HCT116 (cell line): ENCODE measurements at regions not wholly inside any gene's neighbourhood (a gene's known extent, or its start where the extent isn't known, plus 50 kb on each side); places are given as distances from the start of the nearest gene placed in this dataset.

Experiments
- ATAC-seq: fragments of 200-7000 bp; cut with Tn5 transposase; 2 replicates; pipeline ENCODE4 v1.9.1; 2020; ENCODE audit warnings: mild to moderate bottlenecking, moderate library complexity
- BruUV-seq: library from RNA; stranded (reverse); fragments of 400-500 nt; replicated peaks from 2 replicates; lab custom pipeline; 2021; lab: Mats Ljungman, UMichigan
- CTCF ChIA-PET: fragments of 300-600 bp; sonication (Branson Sonifier 250); formaldehyde crosslinking; loops from one replicate; lab custom pipeline; 2021; ENCODE audit warnings: antibody characterized with exemption; lab: Charles Lee
- POLR2A ChIA-PET: fragments of 300-600, 350-600 bp; sonication (Branson Sonifier 250); formaldehyde crosslinking; loops from one replicate; lab custom pipeline; 2021; ENCODE audit warnings: antibody characterized with exemption; lab: Charles Lee
- RAD21 ChIA-PET, 2 experiments: fragments of 300-600 bp; sonication (Branson Sonifier 250); formaldehyde crosslinking; loops; one replicate each; lab custom pipeline; 2023; ENCODE audit warnings: low total read pairs in 2 of 2; ENCODE audit not compliant: uncharacterized antibody in 2 of 2, unreplicated experiment in 2 of 2, low non-redundant PET in 1 of 2; lab: Charles Lee
- DNase-seq: peaks from one replicate; pipeline ENCODE4 v3.0.0-alpha.2; 2010; ENCODE audit warnings: low read depth, low spot score
- H2AFZ ChIP-seq: fragments of 200-600 bp; shearing (Covaris generic), sonication (generic); 2 replicates; pipeline ENCODE4 v1.6.1; 2017; ENCODE audit warnings: low read depth, mixed run types, mixed read lengths, antibody characterized with exemption, low read length; ENCODE audit not compliant: poor library complexity, severe bottlenecking
- H3K27ac ChIP-seq: 2 replicates; pipeline ENCODE4 v1.5.1; 2012; ENCODE audit warnings: low read depth, low read length
- H3K27me3 ChIP-seq: fragments of 200-600 bp; sonication (generic); 2 replicates; pipeline ENCODE4 v1.6.1; 2016; ENCODE audit warnings: mixed run types, low read length, mixed read lengths; ENCODE audit not compliant: insufficient read depth
- H3K36me3 ChIP-seq, 2 experiments: fragments of 200-500 bp in 1 of 2; fragments of 200-600 bp in 1 of 2; sonication (Bioruptor generic) in 1 of 2; sonication (generic) in 1 of 2; 2 replicates each; pipeline versions ENCODE4 v1.5.1 to v1.6.1; 2014 to 2016; ENCODE audit warnings: low read length in 2 of 2, inconsistent platforms in 1 of 2, mixed read lengths in 1 of 2, mixed run types in 1 of 2; ENCODE audit not compliant: insufficient read depth in 2 of 2, control insufficient read depth in 1 of 2
- H3K4me1 ChIP-seq, 2 experiments: fragments of 200-600 bp in 1 of 2; sonication (generic) in 1 of 2; 2 replicates each; pipeline versions ENCODE4 v1.5.1 to v1.6.1; 2012 to 2017; ENCODE audit warnings: low read length in 2 of 2, inconsistent platforms in 1 of 2, mild to moderate bottlenecking in 1 of 2, mixed read lengths in 1 of 2, mixed run types in 1 of 2, moderate library complexity in 1 of 2; ENCODE audit not compliant: insufficient read depth in 2 of 2, control insufficient read depth in 1 of 2
- H3K4me2 ChIP-seq: fragments of 200-600 bp; sonication (generic); 2 replicates; pipeline ENCODE4 v1.6.1; 2017; ENCODE audit warnings: mixed run types, low read length, mixed read lengths
- H3K4me3 ChIP-seq, 2 experiments: fragments of 200-600 bp in 1 of 2; sonication (generic) in 1 of 2; replicated peaks in 1 of 2; 2 replicates each; pipeline ENCODE4 v1.5.1; 2011 to 2016; ENCODE audit warnings: low read length in 2 of 2, control low read depth in 1 of 2, low read depth in 1 of 2, mild to moderate bottlenecking in 1 of 2, mixed read lengths in 1 of 2, mixed run types in 1 of 2
- H3K79me2 ChIP-seq: fragments of 200-600 bp; sonication (generic); 2 replicates; pipeline ENCODE4 v1.6.1; 2017; ENCODE audit warnings: mild to moderate bottlenecking, mixed run types, low read length, moderate library complexity, mixed read lengths; ENCODE audit not compliant: insufficient read depth
- H3K9ac ChIP-seq: fragments of 200-600 bp; sonication (generic); 2 replicates; pipeline ENCODE4 v1.6.1; 2016; ENCODE audit warnings: low read length, mixed read lengths
- H3K9me2 ChIP-seq: fragments of 200-600 bp; sonication (generic), shearing (Covaris generic); 2 replicates; pipeline ENCODE4 v1.6.1; 2017; ENCODE audit warnings: mixed run types, mild to moderate bottlenecking, moderate library complexity; ENCODE audit not compliant: insufficient read depth
- H3K9me3 ChIP-seq, 2 experiments: fragments of 200-500 bp in 1 of 2; fragments of 200-600 bp in 1 of 2; sonication (Bioruptor generic) in 1 of 2; sonication (generic) in 1 of 2; 2 replicates each; pipeline ENCODE4 v1.6.1; 2014 to 2017; ENCODE audit warnings: low read length in 2 of 2, mixed read lengths in 2 of 2, inconsistent platforms in 1 of 2, low read depth in 1 of 2, mild to moderate bottlenecking in 1 of 2, mixed run types in 1 of 2, moderate library complexity in 1 of 2; ENCODE audit not compliant: control insufficient read depth in 1 of 2, insufficient read depth in 1 of 2
- H4K20me1 ChIP-seq: fragments of 200-600 bp; sonication (generic), shearing (Covaris generic); 2 replicates; pipeline ENCODE4 v1.6.1; 2017; ENCODE audit warnings: mixed run types, mild to moderate bottlenecking, moderate library complexity; ENCODE audit not compliant: insufficient read depth
- CBX3 ChIP-seq: IDR thresholded peaks from 2 replicates; pipeline ENCODE4 v1.6.1; 2012; ENCODE audit warnings: low read depth
- CEBPB ChIP-seq: IDR thresholded peaks from 2 replicates; pipeline ENCODE4 v1.6.1; 2012; ENCODE audit warnings: low read depth
- EGR1 ChIP-seq: IDR thresholded peaks from 2 replicates; pipeline ENCODE4 v1.6.1; 2012; ENCODE audit warnings: low read depth
- EZH2phosphoT487 ChIP-seq: fragments of 200-600 bp; IDR thresholded peaks from 2 replicates; pipeline ENCODE4 v1.6.1; 2018; ENCODE audit warnings: antibody characterized with exemption, borderline replicate concordance
- FOSL1 ChIP-seq: IDR thresholded peaks from 2 replicates; pipeline ENCODE4 v1.6.1; 2012; ENCODE audit warnings: low read depth
- POLR2A ChIP-seq: IDR thresholded peaks from 2 replicates; pipeline ENCODE4 v1.7.0; 2011; ENCODE audit warnings: borderline replicate concordance; ENCODE audit not compliant: insufficient read depth, insufficient read length; ENCODE audit errors: extremely low read depth
- RAD21 ChIP-seq: IDR thresholded peaks from 2 replicates; pipeline ENCODE4 v1.6.1; 2012; ENCODE audit warnings: low read depth, mild to moderate bottlenecking
- SIN3A ChIP-seq: IDR thresholded peaks from 2 replicates; pipeline ENCODE4 v1.6.1; 2012; ENCODE audit warnings: low read depth
- SRF ChIP-seq: IDR thresholded peaks from 2 replicates; pipeline ENCODE4 v1.6.1; 2012; ENCODE audit warnings: low read depth
- TCF7L2 ChIP-seq: IDR thresholded peaks from 2 replicates; pipeline ENCODE4 v1.7.0; 2011; ENCODE audit warnings: borderline replicate concordance, inconsistent platforms; ENCODE audit not compliant: insufficient read depth, insufficient read length; ENCODE audit errors: extremely low read depth
- YY1 ChIP-seq: IDR thresholded peaks from 2 replicates; pipeline ENCODE4 v1.6.1; 2011; ENCODE audit warnings: low read length, low read depth, moderate library complexity, mild to moderate bottlenecking; ENCODE audit not compliant: insufficient replicate concordance; ENCODE audit errors: extremely low read depth
- ZNF274 ChIP-seq: fragments of 200-500 bp; sonication (Bioruptor generic); IDR thresholded peaks from 2 replicates; pipeline ENCODE4 v1.6.1; 2014; ENCODE audit warnings: mild to moderate bottlenecking, low read depth, low read length, inconsistent platforms
- intact Hi-C: fragments of 100-400 bp; cut with micrococcal nuclease; formaldehyde crosslinking; loops from 2 replicates; pipeline ENCODE4 v1.10.0; 2022
- TF ChIP-seq, protein P1 (sequence below): IDR thresholded peaks from 2 replicates; pipeline ENCODE4 v1.6.1; 2012
- TF ChIP-seq, protein P2 (sequence below): IDR thresholded peaks from 2 replicates; pipeline ENCODE4 v1.6.1; 2012
- TF ChIP-seq, protein P3 (sequence below): IDR thresholded peaks from 2 replicates; pipeline ENCODE4 v1.6.1; 2011; ENCODE audit warnings: mild to moderate bottlenecking, low read length, moderate library complexity; ENCODE audit not compliant: insufficient replicate concordance; ENCODE audit errors: extremely low read depth
- TF ChIP-seq, protein P4 (sequence below): IDR thresholded peaks from 2 replicates; pipeline ENCODE4 v1.6.1; 2012; ENCODE audit warnings: low read depth

DNA sequence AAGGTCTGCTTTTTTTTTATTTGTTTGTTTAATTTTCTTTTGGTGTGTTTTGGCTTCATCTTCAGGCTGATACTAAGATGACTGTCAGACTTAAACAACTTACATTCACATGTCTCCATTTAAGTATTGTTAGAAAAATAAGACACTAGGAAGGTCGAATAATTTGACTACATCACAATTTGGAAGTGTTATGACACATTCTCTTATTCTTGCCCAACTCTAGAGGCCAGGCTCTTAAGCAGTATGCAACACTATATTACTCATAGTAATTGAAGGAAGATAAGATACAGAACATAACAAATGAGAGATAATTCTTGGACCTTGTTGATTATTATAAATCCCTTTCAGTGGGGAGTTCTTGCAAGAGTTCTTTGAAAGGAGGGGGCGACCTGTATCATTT, 295.3 kb upstream of the COL3A1 start:
- DNase-seq = no peak
- CTCF ChIA-PET = no interaction called here
- TF ChIP-seq SRF (no peak), FOSL1 (no peak)
- TF ChIP-seq, all 23 proteins: peak for 0
- Histone ChIP-seq H4K20me1 (no peaks in the 10 kb centered on the region), H2AFZ (no peak overlapping the region), H3K79me2 (no peaks in the 10 kb centered on the region), H3K9me2 (no peaks in the 10 kb centered on the region), H3K27me3 (no peaks in the 10 kb centered on the region), H3K4me1 (no peaks in the 10 kb centered on the region), H3K36me3 (no peaks in the 10 kb centered on the region), H3K9ac (no peak overlapping the region), H3K4me2 (no peak overlapping the region), H3K27ac (no peak overlapping the region), H3K4me3 (no peak overlapping the region), H3K9me3 (no peaks in the 10 kb centered on the region)
- no peak for ATAC-seq
- BruUV-seq = no TSS peak
- ChIA-PET POLR2A (no interaction called here), RAD21 (interaction anchor here in 1 of 2 experiments (0.7 kb wide), 1 partner anchor 285 kb away, joined by 3 read pairs; no protein-coding TSS in a partner anchor)
- intact Hi-C loops = no loop called here

DNA sequence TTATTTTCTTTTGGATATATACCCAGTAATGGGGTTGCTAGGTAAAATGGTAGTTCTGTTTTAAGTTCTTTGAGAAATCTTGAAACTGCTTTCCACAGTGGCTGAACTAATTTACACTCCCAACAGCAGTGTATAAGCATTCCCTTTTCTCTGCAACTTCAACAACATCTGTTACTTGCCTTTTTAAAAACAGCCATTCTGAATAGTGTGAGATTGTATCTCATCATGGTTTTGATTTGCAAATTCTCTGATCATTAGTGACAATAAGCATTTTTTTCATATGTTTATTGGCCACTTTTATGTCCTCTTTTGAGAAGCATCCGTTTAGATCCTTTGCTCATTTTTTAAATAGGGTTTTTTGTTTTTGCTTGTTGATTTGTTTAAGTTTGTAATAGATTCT, 291.3 kb upstream of the COL3A1 start:
- H3K27ac ChIP-seq = no peak overlapping the region
- BruUV-seq = no TSS peak
- no peaks in the 10 kb centered on the region for H3K9me2 ChIP-seq
- H3K4me1 ChIP-seq = no peaks in the 10 kb centered on the region
- no peaks in the 10 kb centered on the region for H4K20me1 ChIP-seq
- CTCF ChIA-PET = no interaction called here
- intact Hi-C loops = no loop called here
- no peaks in the 10 kb centered on the region for H3K79me2 ChIP-seq
- H3K9me3 ChIP-seq = no peaks in the 10 kb centered on the region
- no peak overlapping the region for H2AFZ ChIP-seq
- H3K36me3 ChIP-seq = no peaks in the 10 kb centered on the region
- no peak for TF ChIP-seq TCF7L2
- no peak for TF ChIP-seq FOSL1
- TF ChIP-seq, protein P1, sequence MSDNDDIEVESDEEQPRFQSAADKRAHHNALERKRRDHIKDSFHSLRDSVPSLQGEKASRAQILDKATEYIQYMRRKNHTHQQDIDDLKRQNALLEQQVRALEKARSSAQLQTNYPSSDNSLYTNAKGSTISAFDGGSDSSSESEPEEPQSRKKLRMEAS = no peak
- TF ChIP-seq, protein P2, sequence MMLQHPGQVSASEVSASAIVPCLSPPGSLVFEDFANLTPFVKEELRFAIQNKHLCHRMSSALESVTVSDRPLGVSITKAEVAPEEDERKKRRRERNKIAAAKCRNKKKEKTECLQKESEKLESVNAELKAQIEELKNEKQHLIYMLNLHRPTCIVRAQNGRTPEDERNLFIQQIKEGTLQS = no peak
- TF ChIP-seq, protein P3, sequence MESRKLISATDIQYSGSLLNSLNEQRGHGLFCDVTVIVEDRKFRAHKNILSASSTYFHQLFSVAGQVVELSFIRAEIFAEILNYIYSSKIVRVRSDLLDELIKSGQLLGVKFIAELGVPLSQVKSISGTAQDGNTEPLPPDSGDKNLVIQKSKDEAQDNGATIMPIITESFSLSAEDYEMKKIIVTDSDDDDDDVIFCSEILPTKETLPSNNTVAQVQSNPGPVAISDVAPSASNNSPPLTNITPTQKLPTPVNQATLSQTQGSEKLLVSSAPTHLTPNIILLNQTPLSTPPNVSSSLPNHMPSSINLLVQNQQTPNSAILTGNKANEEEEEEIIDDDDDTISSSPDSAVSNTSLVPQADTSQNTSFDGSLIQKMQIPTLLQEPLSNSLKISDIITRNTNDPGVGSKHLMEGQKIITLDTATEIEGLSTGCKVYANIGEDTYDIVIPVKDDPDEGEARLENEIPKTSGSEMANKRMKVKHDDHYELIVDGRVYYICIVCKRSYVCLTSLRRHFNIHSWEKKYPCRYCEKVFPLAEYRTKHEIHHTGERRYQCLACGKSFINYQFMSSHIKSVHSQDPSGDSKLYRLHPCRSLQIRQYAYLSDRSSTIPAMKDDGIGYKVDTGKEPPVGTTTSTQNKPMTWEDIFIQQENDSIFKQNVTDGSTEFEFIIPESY = no peak
- no peak for TF ChIP-seq ZNF274
- no peak for TF ChIP-seq RAD21
- no peak for TF ChIP-seq POLR2A
- TF ChIP-seq SRF = no peak
- TF ChIP-seq, protein P4, sequence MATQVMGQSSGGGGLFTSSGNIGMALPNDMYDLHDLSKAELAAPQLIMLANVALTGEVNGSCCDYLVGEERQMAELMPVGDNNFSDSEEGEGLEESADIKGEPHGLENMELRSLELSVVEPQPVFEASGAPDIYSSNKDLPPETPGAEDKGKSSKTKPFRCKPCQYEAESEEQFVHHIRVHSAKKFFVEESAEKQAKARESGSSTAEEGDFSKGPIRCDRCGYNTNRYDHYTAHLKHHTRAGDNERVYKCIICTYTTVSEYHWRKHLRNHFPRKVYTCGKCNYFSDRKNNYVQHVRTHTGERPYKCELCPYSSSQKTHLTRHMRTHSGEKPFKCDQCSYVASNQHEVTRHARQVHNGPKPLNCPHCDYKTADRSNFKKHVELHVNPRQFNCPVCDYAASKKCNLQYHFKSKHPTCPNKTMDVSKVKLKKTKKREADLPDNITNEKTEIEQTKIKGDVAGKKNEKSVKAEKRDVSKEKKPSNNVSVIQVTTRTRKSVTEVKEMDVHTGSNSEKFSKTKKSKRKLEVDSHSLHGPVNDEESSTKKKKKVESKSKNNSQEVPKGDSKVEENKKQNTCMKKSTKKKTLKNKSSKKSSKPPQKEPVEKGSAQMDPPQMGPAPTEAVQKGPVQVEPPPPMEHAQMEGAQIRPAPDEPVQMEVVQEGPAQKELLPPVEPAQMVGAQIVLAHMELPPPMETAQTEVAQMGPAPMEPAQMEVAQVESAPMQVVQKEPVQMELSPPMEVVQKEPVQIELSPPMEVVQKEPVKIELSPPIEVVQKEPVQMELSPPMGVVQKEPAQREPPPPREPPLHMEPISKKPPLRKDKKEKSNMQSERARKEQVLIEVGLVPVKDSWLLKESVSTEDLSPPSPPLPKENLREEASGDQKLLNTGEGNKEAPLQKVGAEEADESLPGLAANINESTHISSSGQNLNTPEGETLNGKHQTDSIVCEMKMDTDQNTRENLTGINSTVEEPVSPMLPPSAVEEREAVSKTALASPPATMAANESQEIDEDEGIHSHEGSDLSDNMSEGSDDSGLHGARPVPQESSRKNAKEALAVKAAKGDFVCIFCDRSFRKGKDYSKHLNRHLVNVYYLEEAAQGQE = no peak
- TF ChIP-seq SIN3A = no peak
- TF ChIP-seq CEBPB = no peak
- no peak for TF ChIP-seq YY1
- TF ChIP-seq EZH2phosphoT487 = no peak
- TF ChIP-seq EGR1 = no peak
- no peak for TF ChIP-seq CBX3
- TF ChIP-seq, all 23 proteins: peak for 0
- RAD21 ChIA-PET = no interaction called here
- Histone ChIP-seq H3K27me3 (no peaks in the 10 kb centered on the region), H3K9ac (no peak overlapping the region), H3K4me2 (no peak overlapping the region), H3K4me3 (no peak overlapping the region)
- ATAC-seq (no peak), DNase-seq (no peak)
- POLR2A ChIA-PET = no interaction called here
